C4-2B (cell line): ENCODE measurements at regions not wholly inside any gene's neighbourhood (a gene's known extent, or its start where the extent isn't known, plus 50 kb on each side); places are given as distances from the start of the nearest gene placed in this dataset.

ENCODE experiments used
- H3K27ac ChIP-seq: fragments of 450-650 bp; 2 replicates; pipeline ENCODE4 v1.5.1; 2017
- ZFX ChIP-seq: fragments of 450-650 bp; IDR thresholded peaks from 2 replicates; pipeline ENCODE4 v1.6.1; 2017
- TF ChIP-seq, protein P1 (sequence below): fragments of 450-650 bp; conservative IDR thresholded peaks from 2 replicates; pipeline ENCODE4 v1.5.1; 2017; ENCODE audit warnings: mild to moderate bottlenecking

DNA sequence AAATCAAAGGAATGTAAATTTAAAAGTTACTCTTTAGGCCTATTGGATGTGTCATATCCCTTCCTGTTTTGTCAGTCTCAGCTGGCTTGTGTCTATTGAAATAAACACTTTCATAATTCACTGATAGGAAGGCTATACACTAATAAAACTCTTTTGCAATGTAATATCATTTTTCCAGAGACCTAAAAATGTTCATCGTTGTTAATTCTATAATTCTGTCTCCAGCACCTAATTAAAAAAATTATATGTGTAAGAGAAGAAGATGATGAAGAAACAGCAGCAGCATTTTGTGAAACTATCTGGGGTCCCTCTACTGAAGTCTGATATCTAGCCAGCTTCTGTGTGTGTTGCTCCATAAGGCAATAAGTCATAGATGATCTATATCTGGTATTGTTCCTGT lies 602.7 kb downstream of the ETV1 start:
- no peak overlapping the region for H3K27ac ChIP-seq
- TF ChIP-seq, protein P1, sequence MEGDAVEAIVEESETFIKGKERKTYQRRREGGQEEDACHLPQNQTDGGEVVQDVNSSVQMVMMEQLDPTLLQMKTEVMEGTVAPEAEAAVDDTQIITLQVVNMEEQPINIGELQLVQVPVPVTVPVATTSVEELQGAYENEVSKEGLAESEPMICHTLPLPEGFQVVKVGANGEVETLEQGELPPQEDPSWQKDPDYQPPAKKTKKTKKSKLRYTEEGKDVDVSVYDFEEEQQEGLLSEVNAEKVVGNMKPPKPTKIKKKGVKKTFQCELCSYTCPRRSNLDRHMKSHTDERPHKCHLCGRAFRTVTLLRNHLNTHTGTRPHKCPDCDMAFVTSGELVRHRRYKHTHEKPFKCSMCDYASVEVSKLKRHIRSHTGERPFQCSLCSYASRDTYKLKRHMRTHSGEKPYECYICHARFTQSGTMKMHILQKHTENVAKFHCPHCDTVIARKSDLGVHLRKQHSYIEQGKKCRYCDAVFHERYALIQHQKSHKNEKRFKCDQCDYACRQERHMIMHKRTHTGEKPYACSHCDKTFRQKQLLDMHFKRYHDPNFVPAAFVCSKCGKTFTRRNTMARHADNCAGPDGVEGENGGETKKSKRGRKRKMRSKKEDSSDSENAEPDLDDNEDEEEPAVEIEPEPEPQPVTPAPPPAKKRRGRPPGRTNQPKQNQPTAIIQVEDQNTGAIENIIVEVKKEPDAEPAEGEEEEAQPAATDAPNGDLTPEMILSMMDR = no peak
- no peak for TF ChIP-seq ZFX

DNA sequence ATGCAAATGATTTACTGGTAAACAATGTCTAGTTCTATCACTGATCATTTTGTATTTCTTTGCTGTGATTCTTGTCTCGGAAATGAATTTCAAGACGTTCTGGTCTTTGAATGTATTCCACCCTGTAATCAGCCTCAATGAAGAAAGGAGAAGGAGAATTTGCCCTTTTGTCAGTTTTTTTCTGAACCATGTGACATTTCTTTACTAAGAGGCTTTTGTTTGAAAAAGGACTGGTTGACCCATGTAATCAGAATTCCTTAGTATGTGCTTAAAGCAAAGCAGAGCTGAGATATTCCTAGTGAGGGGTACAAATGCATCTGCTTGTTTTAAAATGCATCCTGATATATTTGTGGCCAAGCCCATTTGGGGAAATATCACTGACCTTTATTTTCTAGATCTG lies 581.6 kb downstream of the ETV1 start:
- TF ChIP-seq, protein P1 = no peak
- no peak for TF ChIP-seq ZFX

DNA sequence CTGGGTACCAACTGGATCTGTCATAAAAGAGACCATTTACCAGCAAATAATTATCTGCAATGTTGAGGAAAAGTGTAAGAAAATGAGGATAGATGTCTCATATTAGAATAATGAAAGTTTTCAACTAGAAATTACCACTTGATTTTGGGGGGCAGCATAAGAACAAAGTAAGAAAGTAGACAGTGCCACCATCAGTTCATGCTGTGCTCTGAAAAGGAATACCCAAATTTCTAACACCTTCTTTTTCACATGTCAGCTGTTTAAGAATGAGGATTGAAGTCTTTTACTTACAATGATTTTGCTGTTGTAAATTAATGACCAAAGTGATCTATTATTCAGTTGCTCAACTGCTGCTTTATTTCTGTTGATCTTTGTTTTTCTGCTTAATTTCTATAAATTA lies 578.3 kb downstream of the ETV1 start:
- TF ChIP-seq, protein P1 = peak; percentile 16; the same call in 1 of the 2 replicates
- TF ChIP-seq ZFX = no peak
- H3K27ac ChIP-seq = no peak overlapping the region

More for the DNA sequence above, 581.6 kb downstream of the ETV1 start:
- no peak overlapping the region for H3K27ac ChIP-seq

DNA sequence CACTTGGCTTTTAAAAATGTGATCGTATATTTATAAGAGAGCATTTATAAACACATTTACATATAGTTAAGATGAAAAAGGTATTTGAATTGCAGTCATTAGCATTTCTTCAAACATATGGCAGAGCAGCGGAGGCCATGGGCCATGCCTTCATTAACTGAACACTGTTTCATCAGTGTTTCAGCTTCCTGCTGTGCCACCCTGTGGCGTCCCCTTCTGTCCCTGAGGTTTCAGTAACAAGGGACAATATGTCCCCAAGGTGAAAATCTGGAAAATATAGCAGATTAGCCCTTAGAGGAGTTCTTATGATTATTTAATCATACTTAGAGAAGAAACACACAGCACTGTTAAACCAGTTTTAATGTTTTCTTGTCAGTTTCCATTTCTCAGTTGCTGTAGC lies 577.8 kb downstream of the ETV1 start:
- TF ChIP-seq, protein P1 = no peak
- TF ChIP-seq ZFX = no peak
- no peak overlapping the region for H3K27ac ChIP-seq

DNA sequence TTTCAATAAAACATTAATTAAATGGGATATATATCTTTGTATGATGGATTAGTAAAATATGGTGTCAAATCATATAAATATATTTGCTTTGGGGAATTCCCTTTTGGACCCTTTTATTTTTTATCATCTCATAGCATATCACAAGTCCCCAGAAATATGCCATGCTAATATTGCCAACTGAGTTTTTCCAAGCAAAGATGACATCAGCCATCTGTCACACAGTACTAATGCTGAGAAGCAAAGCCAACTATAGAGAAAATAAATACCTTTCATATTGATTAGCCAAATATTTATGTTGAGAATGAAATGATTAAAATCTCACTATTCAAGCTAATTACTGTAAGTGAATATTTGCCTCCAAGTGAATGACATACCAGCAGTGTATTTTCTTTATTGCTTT lies 575.3 kb downstream of the ETV1 start:
- no peak for TF ChIP-seq ZFX
- TF ChIP-seq, protein P1 = no peak
- no peak overlapping the region for H3K27ac ChIP-seq

DNA sequence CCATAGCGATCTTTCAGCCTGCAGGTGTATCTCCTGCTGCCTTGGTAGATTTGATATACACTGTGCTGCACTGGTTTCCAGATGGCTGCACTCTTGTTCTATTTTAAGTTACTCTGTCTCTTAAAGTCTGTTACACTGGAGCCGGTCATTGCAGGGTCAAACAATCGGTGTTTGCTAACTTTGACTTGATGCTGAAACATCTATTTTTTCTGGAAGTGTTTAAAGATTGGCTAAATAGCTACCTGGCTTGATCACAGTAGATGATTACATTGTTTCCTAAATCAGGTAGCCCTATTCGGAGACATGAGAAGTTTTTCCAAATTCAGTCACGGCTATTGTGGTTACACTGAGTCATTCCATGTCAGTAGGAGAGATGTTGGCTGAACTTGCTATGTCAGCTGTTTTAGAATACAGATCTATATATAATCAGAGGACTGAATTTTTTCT lies 574.8 kb downstream of the ETV1 start:
- H3K27ac ChIP-seq = no peak overlapping the region
- TF ChIP-seq, protein P1 = no peak
- TF ChIP-seq ZFX = no peak

DNA sequence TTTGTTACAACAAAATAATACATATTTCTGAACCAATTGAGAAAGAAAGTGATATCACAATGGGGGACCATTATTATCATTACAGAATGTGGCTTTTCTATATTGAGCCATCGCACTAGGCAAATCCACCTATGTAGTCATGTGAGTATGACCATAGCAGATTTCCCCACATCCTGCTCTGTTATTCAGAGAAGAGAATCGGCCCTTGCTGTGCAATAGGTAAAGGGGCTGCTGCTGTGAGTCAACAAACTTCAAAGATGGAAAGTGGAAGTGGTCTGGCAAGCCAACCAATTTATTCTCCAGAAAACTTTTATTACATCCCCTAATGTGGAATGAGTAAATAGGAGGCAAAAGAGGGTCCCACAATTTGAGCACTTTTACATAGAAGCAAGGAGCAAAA lies 573.4 kb downstream of the ETV1 start:
- H3K27ac ChIP-seq = no peak overlapping the region
- TF ChIP-seq, protein P1 = no peak
- no peak for TF ChIP-seq ZFX

DNA sequence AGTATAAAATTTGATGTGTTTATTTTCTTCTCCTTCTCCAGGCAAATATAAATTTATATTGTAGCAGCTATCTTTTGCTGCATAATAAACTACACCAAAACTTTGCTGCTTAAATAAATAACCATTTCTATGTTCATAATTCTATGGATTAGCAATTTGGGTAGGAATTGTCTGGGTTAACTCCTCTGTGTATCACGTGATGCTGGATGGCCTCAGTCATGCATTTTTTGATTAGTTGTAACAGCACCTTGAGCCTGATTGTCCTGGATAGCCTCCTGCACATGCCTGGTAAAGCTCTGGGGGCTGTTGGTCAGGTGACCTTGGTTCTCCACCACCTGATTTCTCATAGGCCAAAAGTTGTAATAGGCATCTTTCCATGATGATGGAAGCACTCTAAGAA lies 572.9 kb downstream of the ETV1 start:
- no peak overlapping the region for H3K27ac ChIP-seq
- TF ChIP-seq, protein P1 = no peak
- TF ChIP-seq ZFX = no peak
